Rectal smooth muscle tissue (tissue), 1 donor: ENCODE measurements at regions not wholly inside any gene's neighbourhood (a gene's known extent, or its start where the extent isn't known, plus 50 kb on each side); places are given as distances from the start of the nearest gene placed in this dataset.

Experiments
- H3K27ac ChIP-seq: one replicate; pipeline ENCODE4 v1.7.0; 2013; ENCODE audit warnings: low read depth, low read length, inconsistent platforms
- H3K27me3 ChIP-seq: one replicate; pipeline ENCODE4 v1.7.0; 2013; ENCODE audit warnings: low read length; ENCODE audit not compliant: control insufficient read depth, insufficient read depth
- H3K36me3 ChIP-seq: one replicate; pipeline ENCODE4 v1.7.0; 2013; ENCODE audit warnings: low read length; ENCODE audit not compliant: control insufficient read depth, insufficient read depth
- H3K4me1 ChIP-seq: one replicate; pipeline ENCODE4 v1.7.0; 2013; ENCODE audit warnings: low read length; ENCODE audit not compliant: control insufficient read depth, insufficient read depth
- H3K4me3 ChIP-seq: one replicate; pipeline ENCODE4 v1.7.0; 2013; ENCODE audit warnings: low read length
- H3K9ac ChIP-seq: one replicate; pipeline ENCODE4 v1.7.0; 2013; ENCODE audit warnings: low read length

GRCh38 chr3:72256716-72257115 lies 471.8 kb upstream of the PROK2 start:
- H3K27me3 ChIP-seq: no peaks in the 10 kb centered on the region
- H3K27ac ChIP-seq: no peak overlapping the region
- H3K9ac ChIP-seq: no peak overlapping the region
- H3K4me3 ChIP-seq: no peak overlapping the region
- H3K36me3 ChIP-seq: no peaks in the 10 kb centered on the region
- peaks cover 15% of the 10 kb centered on the region for H3K4me1 ChIP-seq

- Histone ChIP-seq H3K27ac (no peak overlapping the region), H3K27me3 (no peaks in the 10 kb centered on the region), H3K9ac (no peak overlapping the region), H3K4me1 (peaks cover 15% of the 10 kb centered on the region), H3K4me3 (no peak overlapping the region), H3K36me3 (no peaks in the 10 kb centered on the region)
These were observed 471.0 kb upstream of the PROK2 start for GRCh38 chr3:72255791-72256559.

- Histone ChIP-seq H3K36me3 (no peaks in the 10 kb centered on the region), H3K9ac (no peak overlapping the region), H3K27me3 (no peaks in the 10 kb centered on the region), H3K4me1 (peaks cover 15% of the 10 kb centered on the region), H3K4me3 (no peak overlapping the region), H3K27ac (no peak overlapping the region)
These were observed 470.2 kb upstream of the PROK2 start for GRCh38 chr3:72255191-72255590.

GRCh38 chr3:72254483-72254882 lies 469.5 kb upstream of the PROK2 start:
- H3K27me3 ChIP-seq: no peaks in the 10 kb centered on the region
- H3K36me3 ChIP-seq: no peaks in the 10 kb centered on the region
- H3K27ac ChIP-seq: no peak overlapping the region
- peaks cover 15% of the 10 kb centered on the region for H3K4me1 ChIP-seq
- no peak overlapping the region for H3K4me3 ChIP-seq
- no peak overlapping the region for H3K9ac ChIP-seq

- Histone ChIP-seq H3K4me1 (peaks cover 15% of the 10 kb centered on the region), H3K27ac (no peak overlapping the region), H3K4me3 (no peak overlapping the region), H3K36me3 (no peaks in the 10 kb centered on the region), H3K9ac (no peak overlapping the region), H3K27me3 (no peaks in the 10 kb centered on the region)
These were observed 465.8 kb upstream of the PROK2 start for GRCh38 chr3:72250725-72251124.

GRCh38 chr3:72248869-72249268 lies 463.9 kb upstream of the PROK2 start:
- H3K27me3 ChIP-seq: no peaks in the 10 kb centered on the region
- H3K27ac ChIP-seq: no peak overlapping the region

GRCh38 chr3:72248389-72248761 lies 463.4 kb upstream of the PROK2 start:
- Histone ChIP-seq H3K27ac (no peak overlapping the region), H3K27me3 (no peaks in the 10 kb centered on the region), H3K9ac (no peak overlapping the region), H3K36me3 (no peaks in the 10 kb centered on the region), H3K4me3 (no peak overlapping the region), H3K4me1 (peaks cover 11% of the 10 kb centered on the region)

More at GRCh38 chr3:72248869-72249268, 463.9 kb upstream of the PROK2 start:
- Histone ChIP-seq H3K9ac (no peak overlapping the region), H3K4me1 (peaks cover 11% of the 10 kb centered on the region), H3K4me3 (no peak overlapping the region), H3K36me3 (no peaks in the 10 kb centered on the region)

- H3K4me1 ChIP-seq: peaks cover 11% of the 10 kb centered on the region
- H3K9ac ChIP-seq: no peak overlapping the region
- H3K36me3 ChIP-seq: no peaks in the 10 kb centered on the region
- no peak overlapping the region for H3K27ac ChIP-seq
- no peaks in the 10 kb centered on the region for H3K27me3 ChIP-seq
- H3K4me3 ChIP-seq: no peak overlapping the region
These were observed 462.9 kb upstream of the PROK2 start for GRCh38 chr3:72247645-72248388.

GRCh38 chr3:72247126-72247525 lies 462.2 kb upstream of the PROK2 start:
- H3K27ac ChIP-seq: peak overlapping the region; percentile 3
- no peaks in the 10 kb centered on the region for H3K36me3 ChIP-seq
- no peak overlapping the region for H3K9ac ChIP-seq
- H3K27me3 ChIP-seq: no peaks in the 10 kb centered on the region
- H3K4me3 ChIP-seq: no peak overlapping the region
- peaks cover 11% of the 10 kb centered on the region for H3K4me1 ChIP-seq

GRCh38 chr3:72246685-72247084 lies 461.7 kb upstream of the PROK2 start:
- H3K9ac ChIP-seq: no peak overlapping the region
- H3K4me3 ChIP-seq: no peak overlapping the region
- H3K27me3 ChIP-seq: no peaks in the 10 kb centered on the region
- H3K4me1 ChIP-seq: peaks cover 11% of the 10 kb centered on the region
- peak overlapping the region; percentile 3 for H3K27ac ChIP-seq
- no peaks in the 10 kb centered on the region for H3K36me3 ChIP-seq

- no peak overlapping the region for H3K4me3 ChIP-seq
- peaks cover 11% of the 10 kb centered on the region for H3K4me1 ChIP-seq
- no peaks in the 10 kb centered on the region for H3K27me3 ChIP-seq
- no peak overlapping the region for H3K9ac ChIP-seq
- H3K36me3 ChIP-seq: no peaks in the 10 kb centered on the region
- no peak overlapping the region for H3K27ac ChIP-seq
These were observed 460.3 kb upstream of the PROK2 start for GRCh38 chr3:72245183-72245811.

- Histone ChIP-seq H3K4me1 (peaks cover 11% of the 10 kb centered on the region), H3K36me3 (no peaks in the 10 kb centered on the region), H3K27ac (no peak overlapping the region), H3K27me3 (no peaks in the 10 kb centered on the region), H3K4me3 (no peak overlapping the region), H3K9ac (no peak overlapping the region)
These were observed 459.4 kb upstream of the PROK2 start for GRCh38 chr3:72244396-72244795.
